ENCODE measurements at regions not wholly inside any gene's neighbourhood (a gene's known extent, or its start where the extent isn't known, plus 50 kb on each side); places are given as distances from the start of the nearest gene placed in this dataset.

DNA sequence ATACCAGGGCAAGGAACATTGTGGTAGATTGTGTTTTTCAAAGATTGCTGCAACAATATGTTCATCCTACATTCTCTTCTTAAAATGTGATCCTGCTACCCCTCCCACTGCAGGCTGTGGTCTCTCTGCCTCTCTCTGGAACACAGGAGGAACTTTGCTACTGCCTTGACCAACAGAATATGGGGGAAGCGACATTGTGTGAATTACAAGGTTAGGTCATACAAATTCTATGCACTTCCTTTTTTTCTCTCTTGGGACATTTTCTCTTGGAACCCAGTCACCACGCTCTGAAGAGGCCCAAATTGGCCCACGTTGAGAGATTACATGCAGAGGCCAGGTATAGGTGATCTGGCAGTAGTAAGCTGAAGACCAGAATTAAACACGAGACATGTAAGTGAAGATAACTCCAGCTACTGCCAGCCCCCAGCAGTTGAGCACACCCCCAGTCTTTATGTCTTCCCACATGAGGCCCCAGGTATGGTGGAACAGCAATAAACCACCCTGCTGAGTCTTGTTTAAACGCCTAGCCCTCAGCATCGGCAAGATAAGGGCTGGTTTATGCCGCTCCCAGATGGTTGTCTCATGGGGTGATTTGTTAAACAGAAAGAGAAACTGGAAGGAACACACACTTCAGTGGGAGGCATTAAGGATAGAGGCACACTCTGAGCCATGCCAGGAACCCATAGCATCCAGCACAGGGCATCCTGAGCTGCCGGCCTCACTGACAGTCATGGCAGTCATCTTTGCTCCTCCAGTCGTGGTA lies 59.9 kb downstream of the FAM43A start:
- CTCF ChIA-PET = no interaction called here
- H3K27ac ChIP-seq (ENCODE audit: extremely low read depth, low read depth, low read length) = no peak overlapping the region
- H3K4me1 ChIP-seq (ENCODE audit: control insufficient read depth, insufficient read depth, low read length) = no peaks in the 10 kb centered on the region
- no peaks in the 10 kb centered on the region for H3K9me3 ChIP-seq (ENCODE audit: control insufficient read depth, insufficient read depth, low read depth, low read length)
- H3K36me3 ChIP-seq (ENCODE audit: control insufficient read depth in 2 of 2, insufficient read depth in 1 of 2, low read length in 2 of 2) = no peaks in the 10 kb centered on the region
- H3K4me3 ChIP-seq (ENCODE audit: low read depth, low read length) = no peak overlapping the region
- POLR2A ChIA-PET = no interaction called here
- TF ChIP-seq ZNF112 (tag by site-specific recombination; IDR thresholded peaks at IDR 0.05) (no peak), EGR2 (tag by site-specific recombination; IDR thresholded peaks at IDR 0.05; ENCODE audit: low read depth) (peak; percentile 55; the same call in 1 of the 2 replicates), ZNF341 (tag by site-specific recombination; IDR thresholded peaks at IDR 0.05; ENCODE audit: low read depth) (peak; percentile 37; the same call in 1 of the 2 replicates), ZIC2 (tag by site-specific recombination; IDR thresholded peaks at IDR 0.05) (peak; percentile 91), ZFHX2 (tag by site-specific recombination; conservative IDR thresholded peaks at IDR 0.05) (peak; percentile 56), YY1 (tag by site-specific recombination; IDR thresholded peaks at IDR 0.05) (0 out of 2 replicates have a peak, but pooled peaks have one; percentile 10), GLIS1 (tag by site-specific recombination; IDR thresholded peaks at IDR 0.05) (peak; percentile 29; the same call in 1 of the 2 replicates), ZNF610 (tag by site-specific recombination; IDR thresholded peaks at IDR 0.05; ENCODE audit: borderline replicate concordance) (0 out of 2 replicates have a peak, but pooled peaks have one; percentile 27)
- TF ChIP-seq, protein P1, sequence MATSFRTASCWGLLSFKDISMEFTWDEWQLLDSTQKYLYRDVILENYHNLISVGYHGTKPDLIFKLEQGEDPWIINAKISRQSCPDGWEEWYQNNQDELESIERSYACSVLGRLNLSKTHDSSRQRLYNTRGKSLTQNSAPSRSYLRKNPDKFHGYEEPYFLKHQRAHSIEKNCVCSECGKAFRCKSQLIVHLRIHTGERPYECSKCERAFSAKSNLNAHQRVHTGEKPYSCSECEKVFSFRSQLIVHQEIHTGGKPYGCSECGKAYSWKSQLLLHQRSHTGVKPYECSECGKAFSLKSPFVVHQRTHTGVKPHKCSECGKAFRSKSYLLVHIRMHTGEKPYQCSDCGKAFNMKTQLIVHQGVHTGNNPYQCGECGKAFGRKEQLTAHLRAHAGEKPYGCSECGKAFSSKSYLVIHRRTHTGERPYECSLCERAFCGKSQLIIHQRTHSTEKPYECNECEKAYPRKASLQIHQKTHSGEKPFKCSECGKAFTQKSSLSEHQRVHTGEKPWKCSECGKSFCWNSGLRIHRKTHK (tag by site-specific recombination; IDR thresholded peaks at IDR 0.05) = no peak

DNA sequence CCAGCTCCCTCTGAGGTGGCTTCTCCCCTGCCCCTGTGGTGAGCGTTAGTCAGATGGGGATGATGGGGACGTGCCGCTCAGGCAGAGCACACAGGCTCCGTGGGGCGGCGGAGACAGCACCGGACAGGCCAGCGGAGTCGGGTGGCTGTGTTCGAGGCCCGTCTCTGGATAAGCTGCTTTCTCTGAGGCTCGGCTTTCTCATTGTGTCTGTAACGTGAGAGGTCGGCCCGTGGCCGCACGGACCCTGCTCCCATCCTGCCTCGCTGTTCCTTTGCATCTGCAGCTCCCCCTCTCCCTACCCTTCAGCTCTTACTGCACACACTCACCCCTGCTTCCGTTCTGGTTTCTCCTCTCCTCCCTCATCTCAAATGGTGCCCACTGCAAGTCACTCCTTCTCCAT lies 62.5 kb downstream of the FAM43A start:
- H3K4me3 ChIP-seq (ENCODE audit: low read depth, low read length) = no peak overlapping the region
- no peaks in the 10 kb centered on the region for H3K4me1 ChIP-seq (ENCODE audit: control insufficient read depth, insufficient read depth, low read length)
- H3K36me3 ChIP-seq (ENCODE audit: control insufficient read depth in 2 of 2, insufficient read depth in 1 of 2, low read length in 2 of 2) = no peaks in the 10 kb centered on the region
- no peaks in the 10 kb centered on the region for H3K9me3 ChIP-seq (ENCODE audit: control insufficient read depth, insufficient read depth, low read depth, low read length)
- CTCF ChIA-PET = interaction anchor here (0.6 kb wide), 1 partner anchor 66 kb away, joined by 3 read pairs; no protein-coding TSS in a partner anchor
- no peak overlapping the region for H3K27ac ChIP-seq (ENCODE audit: extremely low read depth, low read depth, low read length)
- TF ChIP-seq KLF1 (tag by site-specific recombination; IDR thresholded peaks at IDR 0.05) (no peak), ZNF311 (tag by site-specific recombination; IDR thresholded peaks at IDR 0.05; ENCODE audit: borderline replicate concordance) (no peak), ZNF341 (tag by site-specific recombination; IDR thresholded peaks at IDR 0.05; ENCODE audit: low read depth) (peak; percentile 66), ZNF335 (tag by site-specific recombination; conservative IDR thresholded peaks at IDR 0.05) (no peak)
- TF ChIP-seq, protein P2, sequence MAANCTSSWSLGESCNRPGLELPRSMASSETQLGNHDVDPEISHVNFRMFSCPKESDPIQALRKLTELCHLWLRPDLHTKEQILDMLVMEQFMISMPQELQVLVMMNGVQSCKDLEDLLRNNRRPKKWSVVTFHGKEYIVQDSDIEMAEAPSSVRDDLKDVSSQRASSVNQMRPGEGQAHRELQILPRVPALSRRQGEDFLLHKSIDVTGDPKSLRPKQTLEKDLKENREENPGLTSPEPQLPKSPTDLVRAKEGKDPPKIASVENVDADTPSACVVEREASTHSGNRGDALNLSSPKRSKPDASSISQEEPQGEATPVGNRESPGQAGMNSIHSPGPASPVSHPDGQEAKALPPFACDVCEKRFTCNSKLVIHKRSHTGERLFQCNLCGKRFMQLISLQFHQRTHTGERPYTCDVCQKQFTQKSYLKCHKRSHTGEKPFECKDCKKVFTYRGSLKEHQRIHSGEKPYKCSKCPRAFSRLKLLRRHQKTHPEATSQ (tag by site-specific recombination; IDR thresholded peaks at IDR 0.05) = no peak
- TF ChIP-seq, protein P3, sequence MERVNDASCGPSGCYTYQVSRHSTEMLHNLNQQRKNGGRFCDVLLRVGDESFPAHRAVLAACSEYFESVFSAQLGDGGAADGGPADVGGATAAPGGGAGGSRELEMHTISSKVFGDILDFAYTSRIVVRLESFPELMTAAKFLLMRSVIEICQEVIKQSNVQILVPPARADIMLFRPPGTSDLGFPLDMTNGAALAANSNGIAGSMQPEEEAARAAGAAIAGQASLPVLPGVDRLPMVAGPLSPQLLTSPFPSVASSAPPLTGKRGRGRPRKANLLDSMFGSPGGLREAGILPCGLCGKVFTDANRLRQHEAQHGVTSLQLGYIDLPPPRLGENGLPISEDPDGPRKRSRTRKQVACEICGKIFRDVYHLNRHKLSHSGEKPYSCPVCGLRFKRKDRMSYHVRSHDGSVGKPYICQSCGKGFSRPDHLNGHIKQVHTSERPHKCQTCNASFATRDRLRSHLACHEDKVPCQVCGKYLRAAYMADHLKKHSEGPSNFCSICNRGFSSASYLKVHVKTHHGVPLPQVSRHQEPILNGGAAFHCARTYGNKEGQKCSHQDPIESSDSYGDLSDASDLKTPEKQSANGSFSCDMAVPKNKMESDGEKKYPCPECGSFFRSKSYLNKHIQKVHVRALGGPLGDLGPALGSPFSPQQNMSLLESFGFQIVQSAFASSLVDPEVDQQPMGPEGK (tag by site-specific recombination; IDR thresholded peaks at IDR 0.05) = no peak
- POLR2A ChIA-PET = no interaction called here
